Glutamatergic neuron (in vitro differentiated cells): ENCODE measurements at regions not wholly inside any gene's neighbourhood (a gene's known extent, or its start where the extent isn't known, plus 50 kb on each side); places are given as distances from the start of the nearest gene placed in this dataset.
A peak's percentile ranks its signal among the peaks of the same experiment; 100 is the strongest.
"Not testable (repeated sequence)": the region's sequence is repeated elsewhere in the genome, so short reads cannot be mapped to it uniquely, and the experiment has no call there.

Source experiments
- DNase-seq: peaks from one replicate; pipeline ENCODE4 v3.0.0; 2022
- H3K27ac Mint-ChIP-seq: one replicate; pipeline ENCODE4 v1.8.0; 2020; ENCODE audit warnings: mild to moderate bottlenecking, mixed read lengths, inconsistent platforms; ENCODE audit not compliant: unreplicated experiment
- H3K27me3 Mint-ChIP-seq: one replicate; pipeline ENCODE4 v1.8.0; 2020; ENCODE audit warnings: mild to moderate bottlenecking, moderate library complexity, mixed read lengths, inconsistent platforms; ENCODE audit not compliant: unreplicated experiment
- H3K36me3 Mint-ChIP-seq: one replicate; pipeline ENCODE4 v1.8.0; 2020; ENCODE audit warnings: mild to moderate bottlenecking, mixed read lengths, inconsistent platforms; ENCODE audit not compliant: unreplicated experiment
- H3K4me1 Mint-ChIP-seq: one replicate; pipeline ENCODE4 v1.8.0; 2020; ENCODE audit warnings: mild to moderate bottlenecking, low read depth, mixed read lengths, inconsistent platforms; ENCODE audit not compliant: unreplicated experiment
- H3K4me3 Mint-ChIP-seq: one replicate; pipeline ENCODE4 v1.8.0; 2020; ENCODE audit warnings: mild to moderate bottlenecking, mixed read lengths, inconsistent platforms; ENCODE audit not compliant: unreplicated experiment
- H3K9me3 Mint-ChIP-seq: one replicate; pipeline ENCODE4 v1.8.0; 2020; ENCODE audit warnings: mild to moderate bottlenecking, moderate library complexity, mixed read lengths, inconsistent platforms; ENCODE audit not compliant: unreplicated experiment
- TF ChIP-seq, protein P1 (sequence below): fragments of 200-600 bp; sonication (generic); IDR thresholded peaks from one replicate; pipeline ENCODE4 v1.5.0; 2021; ENCODE audit not compliant: partially characterized antibody, unreplicated experiment

DNA sequence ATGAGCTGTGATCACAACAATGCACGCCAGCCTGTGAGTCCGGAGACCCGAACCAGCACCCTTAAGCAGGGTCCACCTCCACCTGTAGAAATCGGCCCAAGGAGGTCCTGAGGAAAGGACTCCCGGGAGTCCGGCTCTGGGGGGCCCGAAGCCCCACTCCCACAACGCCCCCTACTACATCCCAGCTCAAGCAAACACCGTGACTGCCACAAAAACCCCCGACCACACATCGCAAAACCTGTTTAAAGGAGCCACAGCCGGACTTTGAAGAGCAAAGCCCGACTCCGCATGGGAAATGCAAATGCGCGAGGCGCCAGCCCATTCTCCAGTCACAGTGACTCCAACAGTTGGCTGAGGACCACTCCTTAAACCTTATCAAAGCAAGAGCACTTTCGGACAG lies 682.4 kb downstream of the KCNJ18 start:
- Mint-ChIP-seq H3K36me3 (peaks cover 9% of the 10 kb centered on the region), H3K27ac (no peak overlapping the region), H3K4me1 (no peaks in the 10 kb centered on the region), H3K4me3 (no peak overlapping the region), H3K9me3 (peaks cover 13% of the 10 kb centered on the region), H3K27me3 (peaks cover 7% of the 10 kb centered on the region)
- TF ChIP-seq, protein P1, sequence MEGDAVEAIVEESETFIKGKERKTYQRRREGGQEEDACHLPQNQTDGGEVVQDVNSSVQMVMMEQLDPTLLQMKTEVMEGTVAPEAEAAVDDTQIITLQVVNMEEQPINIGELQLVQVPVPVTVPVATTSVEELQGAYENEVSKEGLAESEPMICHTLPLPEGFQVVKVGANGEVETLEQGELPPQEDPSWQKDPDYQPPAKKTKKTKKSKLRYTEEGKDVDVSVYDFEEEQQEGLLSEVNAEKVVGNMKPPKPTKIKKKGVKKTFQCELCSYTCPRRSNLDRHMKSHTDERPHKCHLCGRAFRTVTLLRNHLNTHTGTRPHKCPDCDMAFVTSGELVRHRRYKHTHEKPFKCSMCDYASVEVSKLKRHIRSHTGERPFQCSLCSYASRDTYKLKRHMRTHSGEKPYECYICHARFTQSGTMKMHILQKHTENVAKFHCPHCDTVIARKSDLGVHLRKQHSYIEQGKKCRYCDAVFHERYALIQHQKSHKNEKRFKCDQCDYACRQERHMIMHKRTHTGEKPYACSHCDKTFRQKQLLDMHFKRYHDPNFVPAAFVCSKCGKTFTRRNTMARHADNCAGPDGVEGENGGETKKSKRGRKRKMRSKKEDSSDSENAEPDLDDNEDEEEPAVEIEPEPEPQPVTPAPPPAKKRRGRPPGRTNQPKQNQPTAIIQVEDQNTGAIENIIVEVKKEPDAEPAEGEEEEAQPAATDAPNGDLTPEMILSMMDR, result no peak
- DNase-seq, result no peak

GRCh38 chr17:22376747-22377146 lies 684.4 kb downstream of the KCNJ18 start:
- H3K9me3 Mint-ChIP-seq, H3K27me3 Mint-ChIP-seq, H3K4me1 Mint-ChIP-seq, DNase-seq, H3K27ac Mint-ChIP-seq, H3K36me3 Mint-ChIP-seq, H3K4me3 Mint-ChIP-seq: not testable (repeated sequence)

DNA sequence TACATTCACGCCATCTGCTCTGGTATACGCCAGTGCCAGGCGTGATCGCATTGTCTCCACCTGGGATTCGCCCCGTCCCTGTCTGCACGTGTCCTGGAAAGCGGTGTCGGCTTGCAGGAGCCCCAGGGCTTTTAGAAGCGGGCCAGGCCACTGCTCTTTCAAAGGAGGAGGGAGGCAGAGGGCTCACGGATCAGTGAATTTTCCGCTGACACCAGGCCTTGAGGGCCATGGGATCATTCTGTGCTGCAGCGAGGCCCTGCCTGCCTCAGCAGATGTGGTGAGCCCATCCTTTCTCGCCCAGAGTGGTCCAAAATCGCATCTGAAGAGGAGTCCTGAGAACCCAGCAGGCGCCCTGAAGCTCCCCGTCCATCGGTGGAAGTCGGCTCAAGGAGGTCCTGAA lies 686.4 kb downstream of the KCNJ18 start:
- not testable (repeated sequence) for H3K4me3 Mint-ChIP-seq, H3K9me3 Mint-ChIP-seq, H3K36me3 Mint-ChIP-seq, H3K27me3 Mint-ChIP-seq, DNase-seq, H3K27ac Mint-ChIP-seq, H3K4me1 Mint-ChIP-seq

DNA sequence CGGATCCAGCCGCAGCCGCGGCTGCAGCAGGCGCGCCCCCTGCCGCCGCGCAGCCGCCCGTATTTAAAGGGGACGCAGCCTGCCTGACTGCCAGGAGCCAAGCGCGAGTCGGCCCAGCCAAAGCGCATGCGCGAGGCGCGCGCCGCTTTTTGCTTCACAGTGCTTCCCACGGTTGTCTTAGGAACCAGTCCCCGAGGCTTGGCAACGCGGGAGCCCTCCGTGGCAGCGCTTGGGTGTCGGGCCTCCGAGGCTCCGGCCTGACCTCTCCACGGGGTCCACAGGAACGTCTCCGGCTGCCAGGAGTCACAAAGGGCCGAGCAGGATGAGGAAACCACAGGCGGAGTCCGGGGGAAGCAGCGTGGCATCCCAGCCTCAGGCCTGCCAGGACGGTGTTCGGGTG lies 689.3 kb downstream of the KCNJ18 start:
- not testable (repeated sequence) for H3K4me1 Mint-ChIP-seq

GRCh38 chr17:22383772-22384460 lies 691.6 kb downstream of the KCNJ18 start:
- not testable (repeated sequence) for DNase-seq, H3K36me3 Mint-ChIP-seq, H3K4me1 Mint-ChIP-seq, H3K27ac Mint-ChIP-seq, H3K9me3 Mint-ChIP-seq, H3K27me3 Mint-ChIP-seq, H3K4me3 Mint-ChIP-seq

More for the DNA sequence above, 689.3 kb downstream of the KCNJ18 start:
- H3K27me3 Mint-ChIP-seq, H3K36me3 Mint-ChIP-seq, DNase-seq, H3K27ac Mint-ChIP-seq, H3K9me3 Mint-ChIP-seq, H3K4me3 Mint-ChIP-seq: not testable (repeated sequence)

- not testable (repeated sequence) for H3K4me1 Mint-ChIP-seq, H3K4me3 Mint-ChIP-seq, H3K36me3 Mint-ChIP-seq, H3K9me3 Mint-ChIP-seq, H3K27me3 Mint-ChIP-seq, DNase-seq
- peak overlapping the region; percentile 59 for H3K27ac Mint-ChIP-seq
Measured at GRCh38 chr17:22384461-22384800, 692.1 kb downstream of the KCNJ18 start.

GRCh38 chr17:22398446-22398845 lies 706.1 kb downstream of the KCNJ18 start:
- not testable (repeated sequence) for H3K27ac Mint-ChIP-seq, H3K4me1 Mint-ChIP-seq, H3K27me3 Mint-ChIP-seq, H3K9me3 Mint-ChIP-seq, DNase-seq, H3K4me3 Mint-ChIP-seq, H3K36me3 Mint-ChIP-seq

- not testable (repeated sequence) for H3K36me3 Mint-ChIP-seq, H3K27me3 Mint-ChIP-seq, H3K4me1 Mint-ChIP-seq, H3K4me3 Mint-ChIP-seq, H3K9me3 Mint-ChIP-seq, H3K27ac Mint-ChIP-seq, DNase-seq
Measured at GRCh38 chr17:22399037-22399436, 706.7 kb downstream of the KCNJ18 start.

GRCh38 chr17:22405080-22405479 lies 712.8 kb downstream of the KCNJ18 start:
- H3K9me3 Mint-ChIP-seq, H3K27me3 Mint-ChIP-seq, H3K36me3 Mint-ChIP-seq, DNase-seq, H3K4me3 Mint-ChIP-seq, H3K27ac Mint-ChIP-seq, H3K4me1 Mint-ChIP-seq: not testable (repeated sequence)
